HG03139 (cell line): ENCODE measurements at regions not wholly inside any gene's neighbourhood (a gene's known extent, or its start where the extent isn't known, plus 50 kb on each side); places are given as distances from the start of the nearest gene placed in this dataset.

Experiments
- ATAC-seq: cut with Tn5 transposase; IDR thresholded peaks from one replicate; pipeline ENCODE4 v1.9.1; 2021; ENCODE audit not compliant: unreplicated experiment

GRCh38 chr12:39127401-39127800, 222.0 kb upstream of the CPNE8 start:
- ATAC-seq: no peak

- ATAC-seq: no peak
Measured at GRCh38 chr12:39125566-39125965, 220.2 kb upstream of the CPNE8 start.

- ATAC-seq: no peak
Measured at GRCh38 chr12:39124768-39125167, 219.4 kb upstream of the CPNE8 start.

GRCh38 chr12:39123580-39124253, 218.3 kb upstream of the CPNE8 start:
- no peak for ATAC-seq

GRCh38 chr12:39122562-39123204, 217.3 kb upstream of the CPNE8 start:
- no peak for ATAC-seq

- ATAC-seq: no peak
Measured at GRCh38 chr12:39116861-39117260, 211.5 kb upstream of the CPNE8 start.

GRCh38 chr12:39112064-39112463, 206.7 kb upstream of the CPNE8 start:
- ATAC-seq: no peak

- no peak for ATAC-seq
Measured at GRCh38 chr12:39105111-39105510, 199.7 kb upstream of the CPNE8 start.

- ATAC-seq: peak; percentile 96
Measured at GRCh38 chr12:39103552-39104165, 198.3 kb upstream of the CPNE8 start.

- no peak for ATAC-seq
Measured at GRCh38 chr12:39102474-39103209, 197.3 kb upstream of the CPNE8 start.

GRCh38 chr12:39095636-39096330, 190.4 kb upstream of the CPNE8 start:
- no peak for ATAC-seq

- no peak for ATAC-seq
Measured at GRCh38 chr12:39081910-39082309, 176.5 kb upstream of the CPNE8 start.

- no peak for ATAC-seq
Measured at GRCh38 chr12:39077226-39077625, 171.8 kb upstream of the CPNE8 start.

GRCh38 chr12:39074063-39074462, 168.7 kb upstream of the CPNE8 start:
- ATAC-seq: no peak

- no peak for ATAC-seq
Measured at GRCh38 chr12:39072658-39073057, 167.3 kb upstream of the CPNE8 start.

- no peak for ATAC-seq
Measured at GRCh38 chr12:39071611-39072010, 166.2 kb upstream of the CPNE8 start.

- no peak for ATAC-seq
Measured at GRCh38 chr12:39070775-39071174, 165.4 kb upstream of the CPNE8 start.

- no peak for ATAC-seq
Measured at GRCh38 chr12:39065455-39065854, 160.1 kb upstream of the CPNE8 start.

GRCh38 chr12:39064708-39065107, 159.3 kb upstream of the CPNE8 start:
- no peak for ATAC-seq

GRCh38 chr12:39062266-39062996, 157.0 kb upstream of the CPNE8 start:
- ATAC-seq: no peak
